Neural crest cell (in vitro differentiated cells): ENCODE measurements at regions not wholly inside any gene's neighbourhood (a gene's known extent, or its start where the extent isn't known, plus 50 kb on each side); places are given as distances from the start of the nearest gene placed in this dataset.
A peak's percentile ranks its signal among the peaks of the same experiment; 100 is the strongest.
"Not testable (repeated sequence)": the region's sequence is repeated elsewhere in the genome, so short reads cannot be mapped to it uniquely, and the experiment has no call there.

Source experiments
- DNase-seq: peaks from one replicate; pipeline ENCODE4 v3.0.0; 2021; ENCODE audit warnings: low read depth, mixed read lengths, low spot score
- H3K27ac Mint-ChIP-seq: one replicate; pipeline ENCODE4 v1.8.0; 2021; ENCODE audit warnings: mild to moderate bottlenecking, mixed read lengths; ENCODE audit not compliant: unreplicated experiment
- H3K27me3 Mint-ChIP-seq: 2 replicates; pipeline ENCODE4 v1.8.0; 2021; ENCODE audit warnings: low read depth, mild to moderate bottlenecking, mixed read lengths
- H3K36me3 Mint-ChIP-seq: 2 replicates; pipeline ENCODE4 v1.8.0; 2021; ENCODE audit warnings: low read depth, mild to moderate bottlenecking, mixed read lengths
- H3K4me1 Mint-ChIP-seq: 2 replicates; pipeline ENCODE4 v1.8.0; 2021; ENCODE audit warnings: mixed read lengths
- H3K4me3 Mint-ChIP-seq: one replicate; pipeline ENCODE4 v1.8.0; 2021; ENCODE audit warnings: mild to moderate bottlenecking, mixed read lengths
- H3K9me3 Mint-ChIP-seq: 2 replicates; pipeline ENCODE4 v1.8.0; 2021; ENCODE audit warnings: mixed read lengths
- CTCF ChIP-seq: fragments of 200-600 bp; sonication (generic); conservative IDR thresholded peaks from 2 replicates; pipeline ENCODE4 v1.5.0; 2021; ENCODE audit warnings: antibody characterized with exemption, mild to moderate bottlenecking

- peaks cover 11% of the 10 kb centered on the region for H3K36me3 Mint-ChIP-seq
- H3K9me3 Mint-ChIP-seq = peaks cover 12% of the 10 kb centered on the region
- H3K4me3 Mint-ChIP-seq = no peak overlapping the region
- TF ChIP-seq CTCF = peak; percentile 59
- H3K27me3 Mint-ChIP-seq = no peaks in the 10 kb centered on the region
- no peak overlapping the region for H3K27ac Mint-ChIP-seq
- peak; percentile 59 for DNase-seq
- H3K4me1 Mint-ChIP-seq = peaks cover 11% of the 10 kb centered on the region
These were observed 177.5 kb downstream of the MTCL1 start for GRCh38 chr18:8882632-8883408.

- Mint-ChIP-seq H3K9me3 (peaks cover 12% of the 10 kb centered on the region), H3K4me3 (no peak overlapping the region), H3K4me1 (peaks cover 11% of the 10 kb centered on the region), H3K36me3 (peaks cover 13% of the 10 kb centered on the region), H3K27ac (no peak overlapping the region), H3K27me3 (no peaks in the 10 kb centered on the region)
- TF ChIP-seq CTCF = no peak
- no peak for DNase-seq
These were observed 178.0 kb downstream of the MTCL1 start for GRCh38 chr18:8883409-8883668.

GRCh38 chr18:8887877-8888276, 182.5 kb downstream of the MTCL1 start:
- not testable (repeated sequence) for H3K9me3 Mint-ChIP-seq, H3K27me3 Mint-ChIP-seq, DNase-seq, H3K27ac Mint-ChIP-seq, H3K4me3 Mint-ChIP-seq
- Mint-ChIP-seq H3K4me1 (peaks cover 13% of the 10 kb centered on the region), H3K36me3 (peaks cover 12% of the 10 kb centered on the region)

- peaks cover 12% of the 10 kb centered on the region for H3K4me1 Mint-ChIP-seq
- DNase-seq = no peak
- H3K4me3 Mint-ChIP-seq = no peak overlapping the region
- no peak for TF ChIP-seq CTCF
- H3K9me3 Mint-ChIP-seq = peaks cover 7% of the 10 kb centered on the region
- H3K27ac Mint-ChIP-seq = no peak overlapping the region
- no peaks in the 10 kb centered on the region for H3K27me3 Mint-ChIP-seq
- H3K36me3 Mint-ChIP-seq = peaks cover 10% of the 10 kb centered on the region
These were observed 184.1 kb downstream of the MTCL1 start for GRCh38 chr18:8889489-8889888.

- not testable (repeated sequence) for H3K4me3 Mint-ChIP-seq, H3K36me3 Mint-ChIP-seq, H3K9me3 Mint-ChIP-seq, H3K27ac Mint-ChIP-seq, H3K27me3 Mint-ChIP-seq, DNase-seq
- peaks cover 12% of the 10 kb centered on the region for H3K4me1 Mint-ChIP-seq
These were observed 185.1 kb downstream of the MTCL1 start for GRCh38 chr18:8890503-8890902.

GRCh38 chr18:8890957-8891464, 185.7 kb downstream of the MTCL1 start:
- no peak for DNase-seq

More at GRCh38 chr18:8890957-8891464, 185.7 kb downstream of the MTCL1 start:
- Mint-ChIP-seq H3K4me3 (peak overlapping the region; percentile 5), H3K36me3 (peaks cover 10% of the 10 kb centered on the region), H3K4me1 (peaks cover 12% of the 10 kb centered on the region), H3K27me3 (no peaks in the 10 kb centered on the region), H3K9me3 (peaks cover 4% of the 10 kb centered on the region), H3K27ac (peak overlapping the region; percentile 64)
- TF ChIP-seq CTCF = no peak
